ENCODE measurements at regions not wholly inside any gene's neighbourhood (a gene's known extent, or its start where the extent isn't known, plus 50 kb on each side); places are given as distances from the start of the nearest gene placed in this dataset.

DNA sequence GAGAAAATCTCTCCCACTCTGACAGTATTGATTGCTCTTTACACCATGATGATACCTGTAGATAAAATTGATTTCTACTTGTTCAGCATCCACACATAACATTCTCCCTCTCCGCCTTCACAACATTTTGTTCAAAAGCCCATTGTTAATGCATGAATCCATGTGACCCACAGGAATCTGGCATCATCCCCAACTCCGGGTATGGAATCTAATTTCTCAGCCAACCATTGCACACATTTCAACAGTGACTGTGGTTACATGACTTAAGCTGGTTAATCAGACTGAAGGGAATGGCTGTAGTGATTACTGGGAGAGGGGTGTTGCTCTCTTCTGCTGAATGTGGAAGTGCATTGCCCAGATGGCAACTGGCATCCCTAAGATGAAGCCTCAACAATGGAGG lies 161.4 kb upstream of the C16orf82 start:
- TF ChIP-seq ZNF274 (IDR thresholded peaks at IDR 0.05; ENCODE audit: low read depth, low read length) (no peak), YY1 (IDR thresholded peaks at IDR 0.05; ENCODE audit: insufficient read depth, insufficient read length) (no peak)

All from NT2/D1 (cell line).